WTC11 (cell line): ENCODE measurements at regions not wholly inside any gene's neighbourhood (a gene's known extent, or its start where the extent isn't known, plus 50 kb on each side); places are given as distances from the start of the nearest gene placed in this dataset.

ENCODE experiments used
- ATAC-seq: fragments of 200-7000 bp; cut with Tn5 transposase; 2 replicates; pipeline ENCODE4 v1.10.0; 2021; ENCODE audit warnings: mild to moderate bottlenecking, moderate library complexity
- CTCF ChIA-PET: fragments of 300-600 bp; sonication (Branson Sonifier 250); formaldehyde crosslinking; loops from one replicate; lab custom pipeline; 2021; ENCODE audit warnings: antibody characterized with exemption; lab: Charles Lee
- POLR2A ChIA-PET: fragments of 350-600 bp; sonication (Branson Sonifier 250); formaldehyde crosslinking; loops from one replicate; lab custom pipeline; 2021; ENCODE audit warnings: antibody characterized with exemption; lab: Charles Lee
- DNase-seq: peaks from one replicate; pipeline ENCODE4 v3.0.0; 2021; ENCODE audit warnings: low spot score
- H3K27ac Mint-ChIP-seq: 2 replicates; pipeline ENCODE4 v1.8.0; 2021; ENCODE audit warnings: mixed read lengths
- H3K27me3 Mint-ChIP-seq: 2 replicates; pipeline ENCODE4 v1.8.0; 2021; ENCODE audit warnings: low read depth, mild to moderate bottlenecking, moderate library complexity, mixed read lengths
- H3K36me3 Mint-ChIP-seq: 2 replicates; pipeline ENCODE4 v1.8.0; 2021; ENCODE audit warnings: mixed read lengths
- H3K4me1 Mint-ChIP-seq: 2 replicates; pipeline ENCODE4 v1.8.0; 2022; ENCODE audit warnings: mixed read lengths
- H3K4me3 Mint-ChIP-seq: 2 replicates; pipeline ENCODE4 v1.8.0; 2021; ENCODE audit warnings: mild to moderate bottlenecking, moderate library complexity, mixed read lengths
- H3K9me3 Mint-ChIP-seq: 2 replicates; pipeline ENCODE4 v1.8.0; 2021; ENCODE audit warnings: mixed read lengths
- ATF3 ChIP-seq: sonication (generic); formaldehyde crosslinking; conservative IDR thresholded peaks from 2 replicates; pipeline ENCODE4 v1.8.1; 2022; ENCODE audit warnings: mild to moderate bottlenecking, missing genetic modification reagents
- CREM ChIP-seq: sonication (generic); formaldehyde crosslinking; IDR thresholded peaks from 2 replicates; pipeline ENCODE4 v1.8.1; 2022; ENCODE audit warnings: mild to moderate bottlenecking, missing genetic modification reagents, moderate library complexity
- ETV6 ChIP-seq: sonication (generic); formaldehyde crosslinking; IDR thresholded peaks from 2 replicates; pipeline ENCODE4 v1.8.1; 2022; ENCODE audit warnings: mild to moderate bottlenecking, missing genetic modification reagents
- GABPB1 ChIP-seq: sonication (generic); formaldehyde crosslinking; IDR thresholded peaks from 2 replicates; pipeline ENCODE4 v1.8.1; 2023; ENCODE audit warnings: mild to moderate bottlenecking, missing genetic modification reagents
- GTF2I ChIP-seq: fragments of 250-450 bp; sonication (Bioruptor Pico); conservative IDR thresholded peaks from 2 replicates; pipeline ENCODE4 v1.4.0; 2021; ENCODE audit warnings: mild to moderate bottlenecking
- HMGA2 ChIP-seq: fragments of 250-450 bp; sonication (Bioruptor Pico); IDR thresholded peaks from 2 replicates; pipeline ENCODE4 v1.4.0; 2021; ENCODE audit warnings: mild to moderate bottlenecking, moderate library complexity
- IRF2 ChIP-seq: sonication (generic); formaldehyde crosslinking; IDR thresholded peaks from 2 replicates; pipeline ENCODE4 v1.8.0; 2022; ENCODE audit warnings: low read depth, missing genetic modification reagents, borderline replicate concordance
- JAZF1 ChIP-seq: fragments of 250-450 bp; sonication (Bioruptor Pico); IDR thresholded peaks from 2 replicates; pipeline ENCODE4 v1.9.0; 2021; ENCODE audit warnings: moderate library complexity, mild to moderate bottlenecking, inconsistent platforms
- MAX ChIP-seq: sonication (generic); formaldehyde crosslinking; IDR thresholded peaks from 2 replicates; pipeline ENCODE4 v1.8.0; 2022; ENCODE audit warnings: mild to moderate bottlenecking, missing genetic modification reagents
- NFYB ChIP-seq: sonication (generic); formaldehyde crosslinking; conservative IDR thresholded peaks from 2 replicates; pipeline ENCODE4 v1.8.0; 2022; ENCODE audit warnings: low read depth, missing genetic modification reagents
- NR1H2 ChIP-seq: sonication (generic); formaldehyde crosslinking; IDR thresholded peaks from 2 replicates; pipeline ENCODE4 v1.9.0; 2021; ENCODE audit warnings: mild to moderate bottlenecking, moderate library complexity, missing genetic modification reagents
- PREB ChIP-seq: sonication (generic); formaldehyde crosslinking; IDR thresholded peaks from 2 replicates; pipeline ENCODE4 v1.8.1; 2022; ENCODE audit warnings: mild to moderate bottlenecking, missing genetic modification reagents, moderate library complexity, borderline replicate concordance
- RORB ChIP-seq: fragments of 250-450 bp; sonication (Bioruptor Pico); IDR thresholded peaks from 2 replicates; pipeline ENCODE4 v1.9.0; 2021; ENCODE audit warnings: mild to moderate bottlenecking
- SOX15 ChIP-seq: fragments of 250-450 bp; sonication (Bioruptor Pico); IDR thresholded peaks from 2 replicates; pipeline ENCODE4 v1.9.0; 2021; ENCODE audit warnings: mild to moderate bottlenecking
- TP53 ChIP-seq: sonication (generic); formaldehyde crosslinking; IDR thresholded peaks from 2 replicates; pipeline ENCODE4 v1.8.1; 2023; ENCODE audit warnings: mild to moderate bottlenecking, missing genetic modification reagents
- USF1 ChIP-seq: sonication (generic); formaldehyde crosslinking; IDR thresholded peaks from 2 replicates; pipeline ENCODE4 v1.8.0; 2022; ENCODE audit warnings: mild to moderate bottlenecking, missing genetic modification reagents
- ZBTB21 ChIP-seq: sonication (generic); formaldehyde crosslinking; IDR thresholded peaks from 2 replicates; pipeline ENCODE4 v1.8.1; 2023; ENCODE audit warnings: mild to moderate bottlenecking, missing genetic modification reagents, borderline replicate concordance
- ZNF219 ChIP-seq: sonication (generic); formaldehyde crosslinking; IDR thresholded peaks from 2 replicates; pipeline ENCODE4 v1.8.0; 2023; ENCODE audit warnings: missing genetic modification reagents, mild to moderate bottlenecking, borderline replicate concordance
- ZNF232 ChIP-seq: sonication (generic); formaldehyde crosslinking; IDR thresholded peaks from 2 replicates; pipeline ENCODE4 v1.8.0; 2022; ENCODE audit warnings: mild to moderate bottlenecking, missing genetic modification reagents
- ZNF416 ChIP-seq: fragments of 250-450 bp; sonication (Bioruptor Pico); IDR thresholded peaks from 2 replicates; pipeline ENCODE4 v1.9.0; 2021; ENCODE audit warnings: mild to moderate bottlenecking, inconsistent platforms
- ZNF423 ChIP-seq: fragments of 250-450 bp; sonication (Bioruptor Pico); IDR thresholded peaks from 2 replicates; pipeline ENCODE4 v2.1.2; 2022; ENCODE audit warnings: mild to moderate bottlenecking, moderate library complexity
- ZNF671 ChIP-seq: fragments of 250-450 bp; sonication (Bioruptor Pico); IDR thresholded peaks from 2 replicates; pipeline ENCODE4 v1.8.0; 2021; ENCODE audit warnings: mild to moderate bottlenecking
- TF ChIP-seq, protein P1 (sequence below): sonication (generic); formaldehyde crosslinking; IDR thresholded peaks from 2 replicates; pipeline ENCODE4 v1.8.0; 2023; ENCODE audit warnings: missing genetic modification reagents
- TF ChIP-seq, protein P2 (sequence below): sonication (generic); formaldehyde crosslinking; IDR thresholded peaks from 2 replicates; pipeline ENCODE4 v1.8.1; 2023; ENCODE audit warnings: mild to moderate bottlenecking, missing genetic modification reagents, moderate library complexity
- TF ChIP-seq, protein P3 (sequence below): fragments of 200-600 bp; IDR thresholded peaks from 2 replicates; pipeline ENCODE4 v1.8.0; 2022; ENCODE audit warnings: antibody characterized with exemption

DNA sequence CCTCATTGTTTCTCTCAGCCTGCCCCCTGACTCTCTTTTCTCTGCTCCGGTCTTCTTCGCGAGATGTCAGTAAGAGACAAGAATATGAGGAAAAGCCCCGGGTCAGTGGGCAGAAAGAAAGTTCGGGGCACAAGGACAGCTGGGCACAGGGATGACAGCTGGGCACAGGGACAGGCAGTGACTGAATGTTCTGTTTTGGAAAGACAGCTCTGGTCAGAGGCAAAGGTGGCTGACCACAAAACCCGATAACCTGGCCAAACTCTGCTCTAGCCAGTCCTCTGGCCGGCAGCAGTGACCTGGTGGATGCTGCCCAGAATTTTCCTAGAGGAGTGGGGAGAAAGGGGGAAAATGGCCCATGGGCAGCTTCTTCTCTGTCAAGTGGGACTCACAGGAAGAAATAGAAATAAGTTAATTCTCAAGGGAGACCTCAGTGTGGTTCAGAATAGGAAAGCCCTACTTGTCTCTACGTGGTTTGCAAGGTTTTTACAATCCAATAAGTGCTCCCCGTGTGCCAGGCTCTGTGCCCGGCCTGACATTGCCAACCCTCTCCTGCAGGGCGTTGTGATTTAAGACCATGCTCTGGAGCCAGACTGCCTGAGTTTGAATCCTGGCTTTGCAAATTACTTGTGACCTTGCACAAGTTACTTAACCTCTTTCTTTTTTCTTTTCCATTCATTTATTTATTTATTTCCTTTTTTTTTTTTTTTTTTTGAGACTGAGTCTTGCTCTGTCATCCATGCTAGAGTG lies 110.6 kb upstream of the ZNF716 start (continued):
- TF ChIP-seq PREB (no peak), ZBTB21 (CRISPR knock-in tag) (no peak)

GRCh38 chr7:57342954-57343353 lies 107.0 kb upstream of the ZNF716 start:
- TF ChIP-seq RORB (CRISPR knock-in tag) (no peak), ZNF671 (CRISPR knock-in tag) (no peak), ZNF416 (CRISPR knock-in tag) (no peak), USF1 (CRISPR knock-in tag) (no peak), JAZF1 (CRISPR knock-in tag) (no peak), HMGA2 (CRISPR knock-in tag) (no peak)
- TF ChIP-seq, protein P1, sequence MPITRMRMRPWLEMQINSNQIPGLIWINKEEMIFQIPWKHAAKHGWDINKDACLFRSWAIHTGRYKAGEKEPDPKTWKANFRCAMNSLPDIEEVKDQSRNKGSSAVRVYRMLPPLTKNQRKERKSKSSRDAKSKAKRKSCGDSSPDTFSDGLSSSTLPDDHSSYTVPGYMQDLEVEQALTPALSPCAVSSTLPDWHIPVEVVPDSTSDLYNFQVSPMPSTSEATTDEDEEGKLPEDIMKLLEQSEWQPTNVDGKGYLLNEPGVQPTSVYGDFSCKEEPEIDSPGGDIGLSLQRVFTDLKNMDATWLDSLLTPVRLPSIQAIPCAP (CRISPR knock-in tag): no peak
- ChIA-PET CTCF (no interaction called here), POLR2A (no interaction called here)
- Mint-ChIP-seq H3K4me3 (no peak overlapping the region), H3K4me1 (no peaks in the 10 kb centered on the region), H3K27me3 (peaks cover 14% of the 10 kb centered on the region), H3K36me3 (peaks cover 79% of the 10 kb centered on the region), H3K9me3 (peaks cover 72% of the 10 kb centered on the region), H3K27ac (no peak overlapping the region)
- ATAC-seq: no peak
- DNase-seq: no peak

- ATAC-seq: no peak
These were observed 105.9 kb upstream of the ZNF716 start for GRCh38 chr7:57343901-57344622.

DNA sequence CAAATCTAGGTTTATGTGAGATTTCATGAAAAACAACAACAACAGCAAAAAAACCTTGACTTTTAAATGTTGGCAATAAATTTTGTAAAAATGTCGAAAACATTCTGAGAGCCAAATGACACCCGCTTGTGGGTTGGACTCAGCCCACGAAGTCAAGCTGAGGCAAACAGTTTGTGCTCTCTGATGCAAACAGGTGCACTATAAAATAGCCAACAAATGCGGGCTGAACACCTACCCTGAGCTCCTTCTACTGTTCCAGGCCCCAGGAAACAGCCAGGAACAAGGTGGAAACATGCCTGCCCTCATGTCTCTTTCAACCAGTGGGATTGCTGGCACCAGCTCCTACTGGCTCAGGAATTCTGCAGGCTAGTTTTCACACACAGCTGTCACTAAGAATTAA lies 105.0 kb upstream of the ZNF716 start:
- Mint-ChIP-seq H3K36me3 (peaks cover 78% of the 10 kb centered on the region), H3K9me3 (peaks cover 66% of the 10 kb centered on the region), H3K4me1 (no peaks in the 10 kb centered on the region), H3K27ac (no peak overlapping the region), H3K27me3 (peaks cover 13% of the 10 kb centered on the region), H3K4me3 (no peak overlapping the region)
- ChIA-PET POLR2A (no interaction called here), CTCF (no interaction called here)
- ATAC-seq: no peak
- DNase-seq: no peak
- TF ChIP-seq ZNF423 (CRISPR knock-in tag) (no peak), GTF2I (CRISPR knock-in tag) (no peak), NR1H2 (no peak), ZNF219 (no peak), MAX (CRISPR knock-in tag) (no peak), SOX15 (CRISPR knock-in tag) (no peak), ZNF232 (CRISPR knock-in tag) (no peak), IRF2 (CRISPR knock-in tag) (no peak), ETV6 (CRISPR knock-in tag) (no peak), GABPB1 (CRISPR knock-in tag) (no peak), NFYB (CRISPR knock-in tag) (no peak)
- TF ChIP-seq, protein P2, sequence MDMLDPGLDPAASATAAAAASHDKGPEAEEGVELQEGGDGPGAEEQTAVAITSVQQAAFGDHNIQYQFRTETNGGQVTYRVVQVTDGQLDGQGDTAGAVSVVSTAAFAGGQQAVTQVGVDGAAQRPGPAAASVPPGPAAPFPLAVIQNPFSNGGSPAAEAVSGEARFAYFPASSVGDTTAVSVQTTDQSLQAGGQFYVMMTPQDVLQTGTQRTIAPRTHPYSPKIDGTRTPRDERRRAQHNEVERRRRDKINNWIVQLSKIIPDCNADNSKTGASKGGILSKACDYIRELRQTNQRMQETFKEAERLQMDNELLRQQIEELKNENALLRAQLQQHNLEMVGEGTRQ: no peak

More at GRCh38 chr7:57343901-57344622, 105.9 kb upstream of the ZNF716 start:
- Mint-ChIP-seq H3K27me3 (peaks cover 9% of the 10 kb centered on the region), H3K4me1 (no peaks in the 10 kb centered on the region), H3K4me3 (no peak overlapping the region), H3K27ac (no peak overlapping the region), H3K36me3 (peaks cover 74% of the 10 kb centered on the region), H3K9me3 (peaks cover 64% of the 10 kb centered on the region)
- CTCF ChIA-PET: no interaction called here
- no peak for TF ChIP-seq CREM (CRISPR knock-in tag)
- TF ChIP-seq, protein P3, sequence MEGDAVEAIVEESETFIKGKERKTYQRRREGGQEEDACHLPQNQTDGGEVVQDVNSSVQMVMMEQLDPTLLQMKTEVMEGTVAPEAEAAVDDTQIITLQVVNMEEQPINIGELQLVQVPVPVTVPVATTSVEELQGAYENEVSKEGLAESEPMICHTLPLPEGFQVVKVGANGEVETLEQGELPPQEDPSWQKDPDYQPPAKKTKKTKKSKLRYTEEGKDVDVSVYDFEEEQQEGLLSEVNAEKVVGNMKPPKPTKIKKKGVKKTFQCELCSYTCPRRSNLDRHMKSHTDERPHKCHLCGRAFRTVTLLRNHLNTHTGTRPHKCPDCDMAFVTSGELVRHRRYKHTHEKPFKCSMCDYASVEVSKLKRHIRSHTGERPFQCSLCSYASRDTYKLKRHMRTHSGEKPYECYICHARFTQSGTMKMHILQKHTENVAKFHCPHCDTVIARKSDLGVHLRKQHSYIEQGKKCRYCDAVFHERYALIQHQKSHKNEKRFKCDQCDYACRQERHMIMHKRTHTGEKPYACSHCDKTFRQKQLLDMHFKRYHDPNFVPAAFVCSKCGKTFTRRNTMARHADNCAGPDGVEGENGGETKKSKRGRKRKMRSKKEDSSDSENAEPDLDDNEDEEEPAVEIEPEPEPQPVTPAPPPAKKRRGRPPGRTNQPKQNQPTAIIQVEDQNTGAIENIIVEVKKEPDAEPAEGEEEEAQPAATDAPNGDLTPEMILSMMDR: no peak
- no peak for TF ChIP-seq TP53
- no peak for TF ChIP-seq ATF3 (CRISPR knock-in tag)
- no peak for DNase-seq
- POLR2A ChIA-PET: no interaction called here
